Stimulated activated CD4-positive, alpha-beta T cell treated with anti-CD3 and anti-CD28 coated beads, Interleukin-1b, Interleukin-23, amount 100 ng/mL, for 24 hours (primary cell): ENCODE measurements at regions not wholly inside any gene's neighbourhood (a gene's known extent, or its start where the extent isn't known, plus 50 kb on each side); places are given as distances from the start of the nearest gene placed in this dataset.
"Not testable (repeated sequence)": the region's sequence is repeated elsewhere in the genome, so short reads cannot be mapped to it uniquely, and the experiment has no call there.

Experiments used
- DNase-seq, 4 experiments: peaks; one replicate each; pipeline ENCODE4 v3.0.0-alpha.2; 2020; ENCODE audit warnings: low read depth in 4 of 4, low spot score in 1 of 4

GRCh38 chr6:19210849-19211590, 626.1 kb upstream of the ID4 start:
- no peak for DNase-seq

DNA sequence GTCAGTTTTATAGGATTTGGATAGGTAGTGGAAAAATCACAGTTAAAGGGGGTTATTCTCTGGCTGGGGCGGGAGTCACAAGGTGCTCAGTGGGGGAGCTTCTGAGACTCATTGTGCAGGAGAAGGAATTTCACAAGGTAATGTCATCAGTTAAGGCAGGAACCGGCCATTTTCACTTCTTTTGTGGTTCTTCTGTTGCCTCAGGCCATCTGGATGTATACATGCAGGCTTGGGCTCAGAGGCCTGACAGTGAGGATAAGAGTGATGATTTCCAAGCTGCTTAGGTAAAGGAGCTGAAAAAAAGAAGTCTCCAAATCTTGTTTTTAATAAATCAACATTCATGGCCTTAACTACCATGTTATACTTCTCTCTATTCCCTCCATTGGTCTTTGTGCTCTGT, 622.9 kb upstream of the ID4 start:
- no peak for DNase-seq

- DNase-seq = no peak
Observed at GRCh38 chr6:19219931-19220330, 617.2 kb upstream of the ID4 start.

GRCh38 chr6:19231878-19232561, 605.1 kb upstream of the ID4 start:
- no peak for DNase-seq

GRCh38 chr6:19245656-19246055, 591.5 kb upstream of the ID4 start:
- no peak for DNase-seq

DNA sequence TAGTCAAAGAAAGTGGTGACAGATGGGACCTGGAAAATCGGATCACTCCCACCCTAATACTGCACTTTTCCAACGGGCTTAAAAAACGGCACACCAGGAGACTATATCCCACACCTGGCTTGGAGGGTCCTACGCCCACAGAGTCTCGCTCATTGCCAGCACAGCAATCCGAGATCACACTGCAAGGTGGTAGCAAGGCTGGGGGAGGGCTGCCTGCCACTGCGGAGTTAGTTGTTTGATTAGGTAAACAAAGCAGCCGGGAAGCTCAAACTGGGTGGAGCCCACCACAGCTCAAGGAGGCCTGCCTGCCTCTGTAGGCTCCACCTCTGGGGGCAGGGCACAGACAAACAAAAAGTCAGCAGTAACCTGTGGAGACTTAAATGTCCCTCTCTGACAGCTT, 590.0 kb upstream of the ID4 start:
- not testable (repeated sequence) for DNase-seq

DNA sequence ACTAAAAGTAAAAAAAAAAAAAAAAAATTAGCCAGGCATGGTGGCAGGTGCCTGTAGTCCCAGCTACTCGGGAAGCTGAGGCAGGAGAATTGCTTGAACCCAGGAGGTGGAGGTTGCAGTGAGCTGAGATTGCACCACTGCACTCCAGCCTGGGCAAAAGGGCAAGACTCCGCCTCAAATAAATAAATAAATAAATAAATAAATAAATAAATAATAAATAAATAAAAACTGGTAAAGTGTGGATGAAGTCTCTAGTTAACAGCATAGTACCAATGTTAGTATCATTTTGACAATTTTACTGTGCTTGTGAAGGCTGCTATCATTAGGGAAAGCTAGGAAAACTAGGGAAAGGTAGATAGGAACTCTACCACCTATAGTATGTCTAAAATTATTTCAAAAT, 581.0 kb upstream of the ID4 start:
- DNase-seq = not testable (repeated sequence)

DNA sequence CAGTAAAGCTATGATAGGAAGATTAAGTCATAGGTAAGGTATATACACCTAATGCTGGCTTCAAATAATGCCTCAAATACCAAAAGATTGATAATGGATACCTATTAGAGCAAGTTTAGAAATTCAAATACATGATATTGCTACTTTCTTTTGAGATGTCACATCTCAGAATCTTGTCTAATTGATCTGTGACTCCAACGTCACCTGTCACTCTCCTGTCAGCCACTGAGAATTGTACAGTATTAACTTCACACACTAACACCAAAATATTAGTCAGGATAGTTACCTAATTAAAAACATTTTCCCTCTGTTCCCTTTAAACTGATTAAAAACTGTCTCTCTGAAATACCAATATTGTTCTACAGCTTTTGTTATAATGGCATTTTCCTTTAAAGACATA, 575.5 kb upstream of the ID4 start:
- no peak for DNase-seq

DNA sequence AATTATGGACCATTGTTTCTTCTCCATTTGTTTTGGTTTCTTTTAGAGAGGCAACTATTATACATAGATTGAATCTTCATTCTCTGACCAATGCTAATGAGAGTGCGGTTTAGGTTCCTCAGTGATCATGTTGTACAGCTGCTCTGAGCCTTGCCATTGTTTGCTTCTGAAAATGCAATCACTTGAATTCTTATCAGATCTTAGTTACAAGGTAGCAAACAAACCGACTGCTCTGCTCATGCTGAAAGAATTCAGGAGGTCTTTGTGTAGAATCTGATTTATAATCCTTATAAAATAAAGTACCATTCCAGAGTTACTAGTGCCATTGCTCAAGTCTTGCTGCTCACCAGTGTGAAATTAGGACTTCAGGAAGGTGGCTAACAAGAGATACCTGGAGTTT, 569.1 kb upstream of the ID4 start:
- no peak for DNase-seq

DNA sequence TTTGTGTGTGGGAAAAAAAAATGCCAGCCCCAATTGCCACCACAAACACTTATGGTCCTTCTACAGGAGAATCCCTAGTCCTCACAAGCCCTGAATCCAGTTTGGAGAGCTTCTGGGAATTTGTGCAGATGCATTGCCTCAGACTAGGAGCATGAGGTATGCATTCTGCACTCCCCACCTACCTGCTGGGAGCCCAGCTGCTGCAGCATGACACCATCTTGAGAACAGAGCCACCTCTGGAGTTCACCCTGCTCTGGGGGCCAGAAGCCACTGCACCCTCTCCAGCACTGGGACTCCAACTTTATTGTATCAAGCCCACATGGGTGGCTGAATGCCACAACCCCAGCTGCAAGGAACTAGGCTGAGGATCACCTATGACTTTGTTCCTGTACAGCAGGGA, 568.5 kb upstream of the ID4 start:
- DNase-seq = no peak

DNA sequence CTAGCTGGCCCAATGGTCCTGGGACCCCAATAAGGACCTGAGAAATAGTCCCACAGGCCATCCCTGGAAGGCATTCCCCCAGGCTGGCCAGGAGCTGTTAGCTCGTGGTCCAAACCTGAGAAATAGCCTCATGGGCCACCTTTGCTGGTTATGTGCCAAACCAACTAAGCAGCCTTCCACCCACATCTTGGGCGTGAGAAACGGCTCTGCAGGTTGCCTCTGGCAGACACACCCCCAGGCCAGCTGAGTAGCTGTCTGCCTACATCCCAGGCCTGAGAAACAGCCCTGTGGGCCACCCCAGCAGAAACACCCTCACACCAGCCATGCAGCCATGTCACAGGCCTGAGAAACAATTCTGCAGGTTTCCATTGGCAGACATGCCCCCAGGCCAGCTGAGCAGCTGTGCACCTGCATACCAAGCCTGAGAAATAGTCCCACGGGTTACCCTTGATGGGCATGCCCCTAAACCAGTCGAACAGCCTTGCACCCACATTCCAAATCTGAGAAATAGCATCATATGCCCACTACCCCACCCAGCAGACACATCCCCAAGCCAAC, 567.8 kb upstream of the ID4 start:
- no peak for DNase-seq

GRCh38 chr6:19270616-19271015, 566.6 kb upstream of the ID4 start:
- no peak for DNase-seq

DNA sequence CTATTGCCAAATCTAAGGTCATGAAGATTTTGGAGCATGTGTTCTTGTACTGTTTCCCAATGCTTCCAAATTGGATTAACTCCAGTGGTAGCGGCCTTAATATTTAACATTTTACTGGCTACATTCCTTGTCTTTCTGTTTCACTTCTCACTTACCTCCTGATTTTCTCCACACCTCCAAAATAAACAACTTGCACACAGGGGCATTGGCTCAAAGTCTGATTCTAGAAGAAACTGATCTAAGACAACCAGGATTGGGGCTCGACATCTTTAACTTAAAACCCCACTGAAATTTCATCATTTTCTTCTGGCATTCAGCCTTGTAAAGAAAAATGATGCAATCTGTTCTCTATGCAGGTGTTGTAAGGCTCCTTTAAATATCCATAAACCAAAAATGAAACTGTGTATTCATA, 557.9 kb upstream of the ID4 start:
- no peak for DNase-seq

- no peak for DNase-seq
Observed at GRCh38 chr6:19287928-19288327, 549.2 kb upstream of the ID4 start.

DNA sequence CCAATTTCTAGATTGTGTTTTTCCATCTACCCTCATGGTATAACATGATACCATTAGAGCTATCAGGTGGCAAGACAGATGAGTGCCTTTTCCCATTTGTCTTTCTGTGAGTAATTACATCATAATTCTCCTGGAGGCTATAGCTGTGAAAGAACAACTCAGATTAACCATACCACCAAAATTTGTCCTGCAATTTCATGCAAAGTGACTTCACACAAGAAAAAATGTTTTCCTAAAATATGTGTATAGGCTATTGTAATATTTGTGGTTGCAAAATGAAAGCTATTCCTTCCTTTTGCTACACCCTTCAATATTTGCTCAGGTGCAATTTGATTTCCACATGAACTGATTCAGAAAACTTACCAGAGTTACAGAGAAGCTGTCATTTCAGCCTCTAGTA, 547.7 kb upstream of the ID4 start:
- no peak for DNase-seq

DNA sequence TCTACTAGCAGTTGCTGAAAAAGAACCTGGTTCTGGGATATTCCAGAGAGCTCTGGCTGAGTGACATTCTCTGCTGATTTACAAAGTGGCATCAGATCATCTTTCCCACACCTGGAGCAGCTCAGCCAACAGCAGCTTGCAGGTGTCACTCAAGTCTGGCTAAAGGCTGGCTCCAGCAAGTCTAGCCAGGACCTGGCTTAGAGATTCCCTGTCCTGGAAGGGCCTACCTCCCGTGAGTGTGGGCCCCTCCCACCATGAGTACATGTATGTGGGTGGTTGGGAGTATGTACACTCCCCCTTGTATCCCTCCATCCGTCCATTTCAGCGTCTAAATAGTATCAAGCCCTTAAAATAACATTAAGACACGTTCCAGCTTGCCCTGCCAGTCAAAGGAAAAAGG, 539.3 kb upstream of the ID4 start:
- no peak for DNase-seq

DNA sequence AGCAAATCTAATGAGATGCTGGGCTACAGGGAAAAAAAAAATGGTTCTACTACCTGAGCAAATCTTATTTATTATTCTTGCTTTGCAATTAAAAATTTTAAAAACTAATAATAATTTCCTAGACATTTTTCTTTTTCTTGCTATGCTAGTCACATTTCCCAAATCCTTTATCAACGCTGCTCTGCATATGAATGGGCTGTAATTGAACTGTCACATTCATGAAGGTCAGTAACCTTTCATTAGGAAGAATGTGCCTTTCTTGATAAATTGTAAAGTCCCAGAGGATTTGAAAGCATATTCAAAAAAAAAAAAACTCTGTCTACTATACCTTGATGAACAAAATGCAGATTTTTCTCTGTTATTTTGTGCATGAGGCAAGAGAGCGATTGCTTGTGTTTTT, 538.7 kb upstream of the ID4 start:
- DNase-seq = no peak

DNA sequence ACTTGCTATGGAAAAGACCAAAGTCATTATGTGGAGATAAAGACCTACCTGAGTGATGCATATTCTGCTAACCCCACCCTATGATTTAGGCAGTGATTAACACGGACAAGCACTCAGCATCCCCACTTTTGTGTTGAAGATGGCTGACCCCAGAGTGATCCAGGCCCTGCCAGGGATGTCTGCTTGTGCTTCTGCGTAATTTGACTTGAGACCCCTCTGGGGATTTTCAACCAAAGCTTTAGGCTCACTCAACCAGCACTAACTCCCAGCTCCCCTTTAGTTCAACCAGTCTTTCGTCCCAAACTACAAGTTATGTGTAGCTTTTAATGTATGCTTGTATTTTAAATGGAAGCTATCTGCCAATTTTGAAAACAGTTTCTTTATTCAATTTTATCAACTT, 538.0 kb upstream of the ID4 start:
- DNase-seq = no peak

- DNase-seq = no peak
Observed at GRCh38 chr6:19301980-19302379, 535.2 kb upstream of the ID4 start.

- DNase-seq = no peak
Observed at GRCh38 chr6:19303383-19303782, 533.8 kb upstream of the ID4 start.

DNA sequence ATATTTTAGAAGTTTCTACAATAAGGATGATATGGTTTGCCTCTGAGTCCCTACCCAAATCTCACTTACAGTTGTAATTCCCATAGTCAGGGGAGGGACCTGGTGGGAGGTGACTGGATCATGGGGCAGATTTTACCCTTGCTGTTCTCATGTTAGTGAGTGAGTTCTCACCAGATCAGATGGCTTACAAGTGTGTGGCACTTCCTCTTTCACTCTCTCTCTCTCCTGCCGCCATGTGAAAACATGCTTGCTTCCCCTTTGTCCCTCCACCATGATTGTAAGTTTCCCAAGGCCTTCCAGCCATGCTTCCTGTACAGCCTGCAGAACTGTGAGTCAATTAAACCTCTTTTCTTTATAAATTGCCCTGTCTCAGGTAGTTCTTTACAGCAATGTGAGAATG, 527.5 kb upstream of the ID4 start:
- DNase-seq = no peak

- no peak for DNase-seq
Observed at GRCh38 chr6:19311786-19312185, 525.4 kb upstream of the ID4 start.
